ENCODE measurements at regions not wholly inside any gene's neighbourhood (a gene's known extent, or its start where the extent isn't known, plus 50 kb on each side); places are given as distances from the start of the nearest gene placed in this dataset.

GRCh38 chr15:96052572-96053030 is 277.9 kb upstream of the NR2F2 start:
- Histone ChIP-seq H3K27ac (ENCODE audit: low read length) (no peak overlapping the region), H3K27me3 (ENCODE audit: low read depth, low read length) (peaks cover 16% of the 10 kb centered on the region; the same call in 1 of the 2 replicates), H3K36me3 (replicated peaks; ENCODE audit: low read depth, low read length) (no peaks in the 10 kb centered on the region), H3K4me1 (ENCODE audit: low read length) (peaks cover 4% of the 10 kb centered on the region), H3K79me2 (ENCODE audit: low read length) (no peaks in the 10 kb centered on the region), H4K20me1 (ENCODE audit: insufficient read depth, low read length) (no peaks in the 10 kb centered on the region), H3K9me3 (ENCODE audit: insufficient read depth, low read length) (no peaks in the 10 kb centered on the region), H3K9ac (ENCODE audit: low read length) (no peak overlapping the region), H3K4me3 (ENCODE audit: low read length) (no peak overlapping the region), H3K4me2 (ENCODE audit: low read length) (no peak overlapping the region), H2AFZ (ENCODE audit: low read depth, low read length) (no peak overlapping the region)
- no peak for TF ChIP-seq EZH2phosphoT487 (IDR thresholded peaks at IDR 0.05; ENCODE audit: low read depth)
- TF ChIP-seq, protein P1, sequence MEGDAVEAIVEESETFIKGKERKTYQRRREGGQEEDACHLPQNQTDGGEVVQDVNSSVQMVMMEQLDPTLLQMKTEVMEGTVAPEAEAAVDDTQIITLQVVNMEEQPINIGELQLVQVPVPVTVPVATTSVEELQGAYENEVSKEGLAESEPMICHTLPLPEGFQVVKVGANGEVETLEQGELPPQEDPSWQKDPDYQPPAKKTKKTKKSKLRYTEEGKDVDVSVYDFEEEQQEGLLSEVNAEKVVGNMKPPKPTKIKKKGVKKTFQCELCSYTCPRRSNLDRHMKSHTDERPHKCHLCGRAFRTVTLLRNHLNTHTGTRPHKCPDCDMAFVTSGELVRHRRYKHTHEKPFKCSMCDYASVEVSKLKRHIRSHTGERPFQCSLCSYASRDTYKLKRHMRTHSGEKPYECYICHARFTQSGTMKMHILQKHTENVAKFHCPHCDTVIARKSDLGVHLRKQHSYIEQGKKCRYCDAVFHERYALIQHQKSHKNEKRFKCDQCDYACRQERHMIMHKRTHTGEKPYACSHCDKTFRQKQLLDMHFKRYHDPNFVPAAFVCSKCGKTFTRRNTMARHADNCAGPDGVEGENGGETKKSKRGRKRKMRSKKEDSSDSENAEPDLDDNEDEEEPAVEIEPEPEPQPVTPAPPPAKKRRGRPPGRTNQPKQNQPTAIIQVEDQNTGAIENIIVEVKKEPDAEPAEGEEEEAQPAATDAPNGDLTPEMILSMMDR (IDR thresholded peaks at IDR 0.05; ENCODE audit: low read depth, low read length): no peak

DNA sequence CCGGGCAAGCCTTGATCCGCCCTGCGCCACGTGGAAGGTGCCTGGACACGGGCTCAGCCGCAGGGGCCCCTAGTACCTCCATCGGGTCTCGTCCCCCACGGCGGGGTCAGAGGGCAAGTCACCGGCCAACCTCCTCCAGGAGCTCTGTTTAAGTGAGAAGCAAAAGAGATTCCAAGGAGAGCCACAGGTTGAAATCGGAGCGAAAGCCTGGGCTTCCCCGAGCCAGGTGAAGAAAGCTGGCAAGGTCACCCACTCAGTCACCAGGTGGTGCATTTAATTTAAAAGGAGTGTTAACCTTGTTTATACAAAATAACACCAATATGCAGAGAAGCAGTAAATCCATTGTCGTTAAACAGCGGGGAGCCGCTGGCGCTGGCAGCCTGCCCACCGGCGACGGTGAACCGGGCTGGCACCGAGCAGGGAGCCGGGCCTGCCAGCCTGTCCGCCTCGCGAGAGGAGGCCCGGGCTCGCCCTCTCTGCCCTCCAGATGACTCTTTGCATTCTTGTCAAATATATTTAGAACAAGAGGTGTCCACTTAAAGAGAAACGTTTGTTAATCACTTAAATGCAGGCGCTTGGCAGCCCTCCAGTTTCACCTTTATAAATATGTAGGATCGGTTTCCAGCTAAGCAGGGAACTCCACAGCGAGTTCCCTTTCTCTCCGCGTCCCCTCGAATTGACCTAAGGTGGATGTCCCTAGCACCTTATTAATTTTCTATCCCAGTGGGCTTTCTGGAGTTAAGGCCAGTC is 277.3 kb upstream of the NR2F2 start:
- no peak overlapping the region for H3K4me3 ChIP-seq (ENCODE audit: low read length)
- H3K27ac ChIP-seq (ENCODE audit: low read length): no peak overlapping the region
- no peak overlapping the region for H2AFZ ChIP-seq (ENCODE audit: low read depth, low read length)

DNA sequence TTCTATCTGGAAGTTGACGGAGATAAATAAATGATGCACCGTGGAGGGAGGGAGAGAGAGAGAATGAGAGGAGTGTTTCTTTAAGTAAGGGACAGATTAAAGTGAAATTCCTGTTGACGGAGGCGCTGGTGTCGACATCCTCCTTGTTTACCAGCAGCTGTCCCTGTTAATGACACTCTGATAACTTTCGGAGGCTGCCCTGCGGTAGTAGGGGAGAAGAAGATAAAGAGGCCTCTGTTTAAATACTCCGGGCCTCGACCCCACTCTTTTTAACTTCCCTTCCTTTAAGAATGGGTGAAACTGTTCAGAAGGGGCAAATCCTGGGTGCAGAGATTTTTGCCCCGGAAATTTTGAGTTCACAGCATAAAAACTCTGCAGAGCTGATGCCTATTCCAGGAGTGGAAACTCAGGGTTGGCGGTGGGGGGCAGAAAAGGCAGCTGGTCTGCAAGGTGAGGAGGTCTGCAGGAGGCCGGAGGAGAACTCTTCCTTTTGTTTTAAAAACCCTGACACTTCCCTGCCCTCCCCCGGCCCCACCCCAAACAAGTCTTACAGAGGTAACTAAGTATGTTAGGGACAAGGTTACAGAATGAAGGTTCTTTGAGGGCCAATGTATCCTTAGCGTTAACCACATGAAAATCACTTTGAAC is 276.6 kb upstream of the NR2F2 start:
- no peaks in the 10 kb centered on the region for H3K79me2 ChIP-seq (ENCODE audit: low read length)
- no peaks in the 10 kb centered on the region for H3K36me3 ChIP-seq (replicated peaks; ENCODE audit: low read depth, low read length)
- no peak overlapping the region for H3K9ac ChIP-seq (ENCODE audit: low read length)
- TF ChIP-seq EZH2phosphoT487 (IDR thresholded peaks at IDR 0.05; ENCODE audit: low read depth): no peak
- TF ChIP-seq, protein P1 (IDR thresholded peaks at IDR 0.05; ENCODE audit: low read depth, low read length): no peak
- H3K27me3 ChIP-seq (ENCODE audit: low read depth, low read length): 0 out of 2 replicates have a peak, but pooled peaks cover 11% of the 10 kb centered on the region
- H3K9me3 ChIP-seq (ENCODE audit: insufficient read depth, low read length): no peaks in the 10 kb centered on the region
- H3K4me1 ChIP-seq (ENCODE audit: low read length): peaks cover 17% of the 10 kb centered on the region
- H3K27ac ChIP-seq (ENCODE audit: low read length): no peak overlapping the region
- H4K20me1 ChIP-seq (ENCODE audit: insufficient read depth, low read length): no peaks in the 10 kb centered on the region
- no peak overlapping the region for H2AFZ ChIP-seq (ENCODE audit: low read depth, low read length)
- H3K4me2 ChIP-seq (ENCODE audit: low read length): no peak overlapping the region
- H3K4me3 ChIP-seq (ENCODE audit: low read length): no peak overlapping the region

More for the DNA sequence above, 277.3 kb upstream of the NR2F2 start:
- Histone ChIP-seq H3K4me1 (ENCODE audit: low read length) (peaks cover 10% of the 10 kb centered on the region), H3K9me3 (ENCODE audit: insufficient read depth, low read length) (no peaks in the 10 kb centered on the region), H3K9ac (ENCODE audit: low read length) (no peak overlapping the region), H3K4me2 (ENCODE audit: low read length) (no peak overlapping the region), H3K36me3 (replicated peaks; ENCODE audit: low read depth, low read length) (no peaks in the 10 kb centered on the region), H3K27me3 (ENCODE audit: low read depth, low read length) (peaks cover 16% of the 10 kb centered on the region; the same call in 1 of the 2 replicates), H3K79me2 (ENCODE audit: low read length) (no peaks in the 10 kb centered on the region), H4K20me1 (ENCODE audit: insufficient read depth, low read length) (no peaks in the 10 kb centered on the region)
- TF ChIP-seq, protein P1 (IDR thresholded peaks at IDR 0.05; ENCODE audit: low read depth, low read length): no peak
- TF ChIP-seq EZH2phosphoT487 (IDR thresholded peaks at IDR 0.05; ENCODE audit: low read depth): no peak

DNA sequence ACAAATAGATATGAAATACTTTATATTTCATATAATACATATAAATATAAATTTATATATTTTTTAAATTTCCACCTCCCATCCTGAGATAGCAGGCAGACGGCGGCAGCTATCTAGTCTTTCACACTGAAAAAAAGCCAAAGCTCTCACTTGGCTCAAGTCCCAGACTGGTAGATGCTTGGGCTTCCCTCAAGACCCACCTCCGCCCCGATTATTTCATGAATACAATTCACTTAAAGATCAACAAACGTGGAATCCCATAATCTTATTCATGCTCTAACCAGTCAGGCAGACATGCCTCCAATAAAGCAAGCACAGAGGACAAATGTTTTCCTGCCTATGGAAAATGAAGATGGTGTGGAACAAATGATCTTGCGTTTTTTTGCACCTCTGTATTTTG is 275.9 kb upstream of the NR2F2 start:
- Histone ChIP-seq H3K4me3 (ENCODE audit: low read length) (no peak overlapping the region), H2AFZ (ENCODE audit: low read depth, low read length) (no peak overlapping the region), H3K27me3 (ENCODE audit: low read depth, low read length) (0 out of 2 replicates have a peak, but pooled peaks cover 10% of the 10 kb centered on the region), H3K27ac (ENCODE audit: low read length) (no peak overlapping the region), H3K79me2 (ENCODE audit: low read length) (no peaks in the 10 kb centered on the region), H3K4me2 (ENCODE audit: low read length) (no peak overlapping the region), H3K9ac (ENCODE audit: low read length) (no peak overlapping the region), H4K20me1 (ENCODE audit: insufficient read depth, low read length) (no peaks in the 10 kb centered on the region), H3K4me1 (ENCODE audit: low read length) (peaks cover 25% of the 10 kb centered on the region), H3K36me3 (replicated peaks; ENCODE audit: low read depth, low read length) (no peaks in the 10 kb centered on the region), H3K9me3 (ENCODE audit: insufficient read depth, low read length) (no peaks in the 10 kb centered on the region)
- TF ChIP-seq EZH2phosphoT487 (IDR thresholded peaks at IDR 0.05; ENCODE audit: low read depth): no peak
- TF ChIP-seq, protein P1 (IDR thresholded peaks at IDR 0.05; ENCODE audit: low read depth, low read length): no peak

Data from OCI-LY3 (cell line).